SK-N-MC (cell line): ENCODE measurements at regions not wholly inside any gene's neighbourhood (a gene's known extent, or its start where the extent isn't known, plus 50 kb on each side); places are given as distances from the start of the nearest gene placed in this dataset.

Source experiments
- EZH2 ChIP-seq: fragments of 200-600 bp; sonication (generic); IDR thresholded peaks from one replicate; pipeline ENCODE4 v1.6.1; 2017; ENCODE audit warnings: antibody characterized with exemption
- FOXP2 ChIP-seq: optimal IDR thresholded peaks from 2 replicates; pipeline ENCODE3; 2011; ENCODE audit warnings: mild to moderate bottlenecking, moderate library complexity; ENCODE audit not compliant: insufficient read depth; ENCODE audit errors: extremely low read length, control extremely low read depth
- POLR2AphosphoS5 ChIP-seq: IDR thresholded peaks from 2 replicates; pipeline ENCODE4 v1.6.1; 2012; ENCODE audit warnings: mild to moderate bottlenecking, low read depth, low read length, borderline replicate concordance

- TF ChIP-seq EZH2 (no peak), POLR2AphosphoS5 (no peak), FOXP2 (no peak)
These were observed 598.2 kb upstream of the CA10 start for GRCh38 chr17:52756746-52757145.
